ENCODE measurements at regions not wholly inside any gene's neighbourhood (a gene's known extent, or its start where the extent isn't known, plus 50 kb on each side); places are given as distances from the start of the nearest gene placed in this dataset.

GRCh38 chr21:28663111-28663693 is 329.5 kb downstream of the LTN1 start:
- no peak overlapping the region for H3K27ac ChIP-seq (ENCODE audit: low read depth, low read length)
- no peaks in the 10 kb centered on the region for H3K4me1 ChIP-seq (ENCODE audit: control insufficient read depth, insufficient read depth, low read length, unreplicated experiment)
- no peak overlapping the region for H3K4me3 ChIP-seq (ENCODE audit: low read depth, low read length)
- H3K27me3 ChIP-seq (ENCODE audit: insufficient read depth, low read length): no peaks in the 10 kb centered on the region
- H2AFZ ChIP-seq (ENCODE audit: low read length, unreplicated experiment): no peak overlapping the region
- no peaks in the 10 kb centered on the region for H3K36me3 ChIP-seq (ENCODE audit: insufficient read depth, low read length)
- H3K79me2 ChIP-seq (ENCODE audit: control insufficient read depth, insufficient read depth, low read length, unreplicated experiment): no peaks in the 10 kb centered on the region

- H3K27me3 ChIP-seq (ENCODE audit: insufficient read depth, low read length): no peaks in the 10 kb centered on the region
- no peak overlapping the region for H3K4me3 ChIP-seq (ENCODE audit: low read depth, low read length)
- no peaks in the 10 kb centered on the region for H3K4me1 ChIP-seq (ENCODE audit: control insufficient read depth, insufficient read depth, low read length, unreplicated experiment)
- H3K79me2 ChIP-seq (ENCODE audit: control insufficient read depth, insufficient read depth, low read length, unreplicated experiment): no peaks in the 10 kb centered on the region
- no peak overlapping the region for H3K27ac ChIP-seq (ENCODE audit: low read depth, low read length)
- no peak overlapping the region for H2AFZ ChIP-seq (ENCODE audit: low read length, unreplicated experiment)
- H3K36me3 ChIP-seq (ENCODE audit: insufficient read depth, low read length): no peaks in the 10 kb centered on the region
Measured at GRCh38 chr21:28657566-28657965, 335.1 kb downstream of the LTN1 start.

GRCh38 chr21:28655471-28655870 is 337.2 kb downstream of the LTN1 start:
- Histone ChIP-seq H3K4me3 (ENCODE audit: low read depth, low read length) (no peak overlapping the region), H3K79me2 (ENCODE audit: control insufficient read depth, insufficient read depth, low read length, unreplicated experiment) (no peaks in the 10 kb centered on the region), H3K27ac (ENCODE audit: low read depth, low read length) (no peak overlapping the region), H3K27me3 (ENCODE audit: insufficient read depth, low read length) (no peaks in the 10 kb centered on the region), H2AFZ (ENCODE audit: low read length, unreplicated experiment) (no peak overlapping the region), H3K36me3 (ENCODE audit: insufficient read depth, low read length) (no peaks in the 10 kb centered on the region), H3K4me1 (ENCODE audit: control insufficient read depth, insufficient read depth, low read length, unreplicated experiment) (no peaks in the 10 kb centered on the region)

GRCh38 chr21:28654406-28654805 is 338.3 kb downstream of the LTN1 start:
- Histone ChIP-seq H3K4me3 (ENCODE audit: low read depth, low read length) (no peak overlapping the region), H3K79me2 (ENCODE audit: control insufficient read depth, insufficient read depth, low read length, unreplicated experiment) (no peaks in the 10 kb centered on the region), H3K4me1 (ENCODE audit: control insufficient read depth, insufficient read depth, low read length, unreplicated experiment) (no peaks in the 10 kb centered on the region), H2AFZ (ENCODE audit: low read length, unreplicated experiment) (no peak overlapping the region), H3K27me3 (ENCODE audit: insufficient read depth, low read length) (no peaks in the 10 kb centered on the region), H3K27ac (ENCODE audit: low read depth, low read length) (no peak overlapping the region), H3K36me3 (ENCODE audit: insufficient read depth, low read length) (no peaks in the 10 kb centered on the region)

GRCh38 chr21:28644762-28645161 is 347.9 kb downstream of the LTN1 start:
- no peaks in the 10 kb centered on the region for H3K36me3 ChIP-seq (ENCODE audit: insufficient read depth, low read length)
- no peak overlapping the region for H2AFZ ChIP-seq (ENCODE audit: low read length, unreplicated experiment)
- H3K4me1 ChIP-seq (ENCODE audit: control insufficient read depth, insufficient read depth, low read length, unreplicated experiment): peaks cover 3% of the 10 kb centered on the region

GRCh38 chr21:28642891-28643290 is 349.8 kb downstream of the LTN1 start:
- Histone ChIP-seq H3K4me3 (ENCODE audit: low read depth, low read length) (no peak overlapping the region), H3K79me2 (ENCODE audit: control insufficient read depth, insufficient read depth, low read length, unreplicated experiment) (no peaks in the 10 kb centered on the region), H3K36me3 (ENCODE audit: insufficient read depth, low read length) (no peaks in the 10 kb centered on the region), H2AFZ (ENCODE audit: low read length, unreplicated experiment) (no peak overlapping the region), H3K4me1 (ENCODE audit: control insufficient read depth, insufficient read depth, low read length, unreplicated experiment) (peaks cover 7% of the 10 kb centered on the region), H3K27me3 (ENCODE audit: insufficient read depth, low read length) (no peaks in the 10 kb centered on the region), H3K27ac (ENCODE audit: low read depth, low read length) (no peak overlapping the region)

More at GRCh38 chr21:28644762-28645161, 347.9 kb downstream of the LTN1 start:
- Histone ChIP-seq H3K79me2 (ENCODE audit: control insufficient read depth, insufficient read depth, low read length, unreplicated experiment) (no peaks in the 10 kb centered on the region), H3K4me3 (ENCODE audit: low read depth, low read length) (no peak overlapping the region), H3K27ac (ENCODE audit: low read depth, low read length) (no peak overlapping the region), H3K27me3 (ENCODE audit: insufficient read depth, low read length) (no peaks in the 10 kb centered on the region)

- no peaks in the 10 kb centered on the region for H3K36me3 ChIP-seq (ENCODE audit: insufficient read depth, low read length)
- H3K79me2 ChIP-seq (ENCODE audit: control insufficient read depth, insufficient read depth, low read length, unreplicated experiment): no peaks in the 10 kb centered on the region
- H2AFZ ChIP-seq (ENCODE audit: low read length, unreplicated experiment): no peak overlapping the region
- H3K27me3 ChIP-seq (ENCODE audit: insufficient read depth, low read length): no peaks in the 10 kb centered on the region
- peaks cover 18% of the 10 kb centered on the region for H3K4me1 ChIP-seq (ENCODE audit: control insufficient read depth, insufficient read depth, low read length, unreplicated experiment)
- H3K4me3 ChIP-seq (ENCODE audit: low read depth, low read length): no peak overlapping the region
- no peak overlapping the region for H3K27ac ChIP-seq (ENCODE audit: low read depth, low read length)
Measured at GRCh38 chr21:28641731-28642130, 350.9 kb downstream of the LTN1 start.

- H2AFZ ChIP-seq (ENCODE audit: low read length, unreplicated experiment): no peak overlapping the region
- peaks cover 30% of the 10 kb centered on the region for H3K4me1 ChIP-seq (ENCODE audit: control insufficient read depth, insufficient read depth, low read length, unreplicated experiment)
- no peaks in the 10 kb centered on the region for H3K79me2 ChIP-seq (ENCODE audit: control insufficient read depth, insufficient read depth, low read length, unreplicated experiment)
- H3K27ac ChIP-seq (ENCODE audit: low read depth, low read length): no peak overlapping the region
- H3K4me3 ChIP-seq (ENCODE audit: low read depth, low read length): no peak overlapping the region
- no peaks in the 10 kb centered on the region for H3K27me3 ChIP-seq (ENCODE audit: insufficient read depth, low read length)
- H3K36me3 ChIP-seq (ENCODE audit: insufficient read depth, low read length): no peaks in the 10 kb centered on the region
Measured at GRCh38 chr21:28640326-28640725, 352.4 kb downstream of the LTN1 start.

GRCh38 chr21:28639737-28640136 is 352.9 kb downstream of the LTN1 start:
- Histone ChIP-seq H3K36me3 (ENCODE audit: insufficient read depth, low read length) (no peaks in the 10 kb centered on the region), H3K79me2 (ENCODE audit: control insufficient read depth, insufficient read depth, low read length, unreplicated experiment) (no peaks in the 10 kb centered on the region), H3K4me1 (ENCODE audit: control insufficient read depth, insufficient read depth, low read length, unreplicated experiment) (peaks cover 36% of the 10 kb centered on the region), H2AFZ (ENCODE audit: low read length, unreplicated experiment) (no peak overlapping the region), H3K27ac (ENCODE audit: low read depth, low read length) (no peak overlapping the region), H3K27me3 (ENCODE audit: insufficient read depth, low read length) (no peaks in the 10 kb centered on the region), H3K4me3 (ENCODE audit: low read depth, low read length) (no peak overlapping the region)

- Histone ChIP-seq H3K27ac (ENCODE audit: low read depth, low read length) (peak overlapping the region; percentile 99), H3K4me3 (ENCODE audit: low read depth, low read length) (no peak overlapping the region), H3K79me2 (ENCODE audit: control insufficient read depth, insufficient read depth, low read length, unreplicated experiment) (no peaks in the 10 kb centered on the region), H3K4me1 (ENCODE audit: control insufficient read depth, insufficient read depth, low read length, unreplicated experiment) (peaks cover 62% of the 10 kb centered on the region), H3K36me3 (ENCODE audit: insufficient read depth, low read length) (no peaks in the 10 kb centered on the region), H3K27me3 (ENCODE audit: insufficient read depth, low read length) (no peaks in the 10 kb centered on the region), H2AFZ (ENCODE audit: low read length, unreplicated experiment) (peak overlapping the region; percentile 52)
Measured at GRCh38 chr21:28636752-28637691, 355.7 kb downstream of the LTN1 start.

- H3K27me3 ChIP-seq (ENCODE audit: insufficient read depth, low read length): no peaks in the 10 kb centered on the region
- H3K27ac ChIP-seq (ENCODE audit: low read depth, low read length): peak overlapping the region; percentile 99
- H3K79me2 ChIP-seq (ENCODE audit: control insufficient read depth, insufficient read depth, low read length, unreplicated experiment): no peaks in the 10 kb centered on the region
- H3K4me3 ChIP-seq (ENCODE audit: low read depth, low read length): no peak overlapping the region
- H3K4me1 ChIP-seq (ENCODE audit: control insufficient read depth, insufficient read depth, low read length, unreplicated experiment): peaks cover 74% of the 10 kb centered on the region
- no peaks in the 10 kb centered on the region for H3K36me3 ChIP-seq (ENCODE audit: insufficient read depth, low read length)
- H2AFZ ChIP-seq (ENCODE audit: low read length, unreplicated experiment): no peak overlapping the region
Measured at GRCh38 chr21:28635541-28635940, 357.1 kb downstream of the LTN1 start.
